K562 (cell line): ENCODE measurements at regions not wholly inside any gene's neighbourhood (a gene's known extent, or its start where the extent isn't known, plus 50 kb on each side); places are given as distances from the start of the nearest gene placed in this dataset.

Experiments used
- ATF7 ChIP-seq: fragments of 450-650 bp; IDR thresholded peaks from 2 replicates; pipeline ENCODE4 v1.7.1; 2014; ENCODE audit warnings: mild to moderate bottlenecking, moderate library complexity
- BHLHE40 ChIP-seq: IDR thresholded peaks from 2 replicates; pipeline ENCODE4 v1.6.1; 2011; ENCODE audit warnings: low read length, improper control_type of control experiment
- ELF4 ChIP-seq: fragments of 450-650 bp; formaldehyde crosslinking; IDR thresholded peaks from 2 replicates; pipeline ENCODE4 v1.4.0; 2022; ENCODE audit warnings: missing genetic modification characterization
- HIVEP1 ChIP-seq: fragments of 250-450 bp; sonication (Bioruptor Pico); IDR thresholded peaks from 2 replicates; pipeline ENCODE4 v1.4.0; 2020; ENCODE audit warnings: mild to moderate bottlenecking
- ILK ChIP-seq: fragments of 450-650 bp; IDR thresholded peaks from 2 replicates; pipeline ENCODE4 v1.6.1; 2016; ENCODE audit warnings: missing genetic modification characterization, low read depth, mild to moderate bottlenecking, missing compliant biosample characterization, moderate library complexity, borderline replicate concordance
- NR0B1 ChIP-seq: fragments of 450-650 bp; IDR thresholded peaks from one replicate; pipeline ENCODE4 v1.6.1; 2018; ENCODE audit warnings: mild to moderate bottlenecking, moderate library complexity; ENCODE audit not compliant: partially characterized antibody
- PTTG1 ChIP-seq: fragments of 450-650 bp; IDR thresholded peaks from 2 replicates; pipeline ENCODE4 v1.6.1; 2016; ENCODE audit warnings: low read depth, mild to moderate bottlenecking, missing genetic modification characterization, missing compliant biosample characterization
- SRF ChIP-seq, 2 experiments: fragments of 250-450, 450-650 bp in 1 of 2; sonication (Bioruptor Pico) in 1 of 2; sonication (generic) in 1 of 2; formaldehyde crosslinking; IDR thresholded peaks; 2 replicates each; pipeline versions ENCODE4 v1.5.0 to v1.5.1; 2020 to 2022; ENCODE audit warnings: mild to moderate bottlenecking in 1 of 2, missing genetic modification reagents in 1 of 2
- TEAD2 ChIP-seq: fragments of 450-650 bp; IDR thresholded peaks from 2 replicates; pipeline ENCODE4 v1.6.1; 2016; ENCODE audit warnings: missing genetic modification characterization, control low read depth, missing compliant biosample characterization
- ZBTB34 ChIP-seq: fragments of 250-450 bp; sonication (Bioruptor Pico); IDR thresholded peaks from 2 replicates; pipeline ENCODE4 v1.8.0; 2021; ENCODE audit warnings: mild to moderate bottlenecking, moderate library complexity
- ZNF444 ChIP-seq: fragments of 250-450 bp; sonication (Bioruptor Pico); IDR thresholded peaks from 2 replicates; pipeline ENCODE4 v1.4.0; 2020; ENCODE audit warnings: mild to moderate bottlenecking, moderate library complexity
- ZNF639 ChIP-seq, 2 experiments: fragments of 200-800 bp in 1 of 2; sonication (Bioruptor generic) in 1 of 2; sonication (generic) in 1 of 2; formaldehyde crosslinking in 1 of 2; IDR thresholded peaks in 1 of 2; conservative IDR thresholded peaks in 1 of 2; 2 replicates each; pipeline versions ENCODE4 v1.5.0 to v1.6.1; 2016 to 2020; ENCODE audit warnings: missing compliant biosample characterization in 1 of 2, missing genetic modification characterization in 1 of 2, missing genetic modification reagents in 1 of 2
- ZNF766 ChIP-seq: fragments of 200-800 bp; sonication (Bioruptor generic); conservative IDR thresholded peaks from 2 replicates; pipeline ENCODE4 v1.6.1; 2016; ENCODE audit warnings: missing genetic modification characterization, missing compliant biosample characterization
- ZSCAN32 ChIP-seq: fragments of 450-650 bp; formaldehyde crosslinking; IDR thresholded peaks from 2 replicates; pipeline ENCODE4 v1.4.0; 2020; ENCODE audit warnings: mild to moderate bottlenecking, moderate library complexity

GRCh38 chr2:12083713-12084419 is 337.4 kb downstream of the LPIN1 start (continued):
- TF ChIP-seq ZNF639 (CRISPR knock-in tag; conservative IDR thresholded peaks at IDR 0.05 in 1 of 2, IDR thresholded peaks at IDR 0.05 in 1 of 2) (peak in 1 of 2 experiments; percentile 94; a peak in 2 of 4 replicates), PTTG1 (tag) (peak; percentile 91), ZNF444 (CRISPR knock-in tag) (peak; percentile 83), ATF7 (peak; percentile 57; the same call in 1 of the 2 replicates), NR0B1 (no peak), ILK (peak; percentile 74; the same call in 1 of the 2 replicates), ZNF766 (CRISPR knock-in tag) (peak; percentile 73), TEAD2 (peak; percentile 93), ELF4 (CRISPR knock-in tag) (0 out of 2 replicates have a peak, but pooled peaks have one; percentile 9), HIVEP1 (CRISPR knock-in tag) (peak; percentile 88), ZBTB34 (CRISPR knock-in tag) (peak; percentile 79; the same call in 1 of the 2 replicates), ZSCAN32 (CRISPR knock-in tag) (peak; percentile 71; the same call in 1 of the 2 replicates), SRF (CRISPR knock-in tag; IDR thresholded peaks at IDR 0.05) (peak in 1 of 2 experiments; percentile 56; a peak in 2 of 4 replicates), BHLHE40 (no peak)
